Bone marrow (tissue), 2 donors: ENCODE measurements at regions not wholly inside any gene's neighbourhood (a gene's known extent, or its start where the extent isn't known, plus 50 kb on each side); places are given as distances from the start of the nearest gene placed in this dataset.

Experiments used
- DNase-seq, 2 donors: peaks; one replicate each; lab custom pipeline; 2025; lab: John Stamatoyannopoulos, UW

DNA sequence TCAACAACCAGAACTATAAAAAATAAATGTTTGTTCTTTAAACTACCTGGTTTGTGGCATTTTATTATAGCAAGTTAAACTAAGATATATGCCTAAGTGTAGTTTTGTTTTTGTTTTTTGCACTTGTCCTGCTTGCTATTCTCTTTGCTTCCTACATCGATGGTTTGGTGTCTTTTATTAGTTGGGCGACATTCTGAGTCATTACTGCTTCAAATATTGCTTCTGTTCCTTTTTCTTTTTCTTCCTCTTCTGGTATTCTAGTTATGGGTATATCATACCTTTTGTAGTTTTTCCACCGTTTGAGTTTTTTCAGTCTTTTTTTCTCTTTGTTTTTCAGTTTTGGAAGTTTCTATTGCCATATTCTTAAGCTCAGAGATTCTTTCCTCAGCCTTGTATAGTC, 86.9 kb downstream of the MACIR start:
- DNase-seq = no peak

DNA sequence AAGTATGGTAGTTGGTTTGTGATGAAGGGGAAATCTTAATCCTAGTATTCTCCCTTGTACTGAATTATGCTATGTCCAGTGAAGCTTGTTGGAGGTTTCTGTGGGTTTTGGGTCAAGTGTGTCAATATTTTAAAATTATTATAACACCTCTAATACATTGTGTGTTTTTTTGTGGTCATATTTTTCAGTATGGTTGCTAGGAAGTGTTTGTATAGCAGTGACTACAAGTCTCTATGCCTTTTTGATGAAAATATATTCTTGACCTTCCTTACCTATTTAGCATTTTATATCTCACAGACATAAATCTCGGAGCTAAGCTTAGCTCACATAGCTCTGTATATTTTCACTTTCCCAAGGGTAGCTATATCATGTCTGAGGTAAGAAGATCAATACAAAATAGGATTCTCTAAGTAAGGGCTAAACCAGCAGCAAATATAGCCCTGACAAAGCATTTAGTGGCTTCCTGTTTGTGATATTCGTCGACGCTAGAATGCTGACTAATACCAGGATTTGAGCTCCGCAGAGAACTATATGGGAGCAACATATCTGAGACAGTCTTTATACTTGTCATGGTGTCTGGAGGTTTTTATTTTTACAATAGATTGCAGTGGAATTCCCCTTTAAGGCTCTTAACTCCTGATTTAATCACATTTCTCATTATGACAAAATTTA, 82.3 kb downstream of the MACIR start:
- peak in 1 of 2 donors; percentile 51 for DNase-seq

DNA sequence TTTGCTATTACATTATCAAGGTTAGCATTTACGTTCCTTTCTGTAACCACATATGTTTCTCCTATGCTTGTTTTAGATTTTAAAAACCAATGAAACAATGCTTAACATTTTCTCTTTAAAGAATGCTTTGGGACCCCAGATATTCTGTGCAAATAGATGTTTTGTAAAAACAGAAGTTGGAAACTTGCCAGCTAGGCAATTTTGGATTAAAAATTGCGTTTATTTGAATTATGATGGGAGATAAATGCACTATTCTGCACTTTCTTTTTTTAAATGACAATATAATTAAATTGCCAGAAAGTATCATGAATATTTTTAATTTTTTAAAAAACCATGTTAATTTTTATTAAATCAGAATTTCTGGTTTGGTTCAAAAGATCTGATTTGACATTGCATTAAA, 81.6 kb downstream of the MACIR start:
- DNase-seq = no peak

DNA sequence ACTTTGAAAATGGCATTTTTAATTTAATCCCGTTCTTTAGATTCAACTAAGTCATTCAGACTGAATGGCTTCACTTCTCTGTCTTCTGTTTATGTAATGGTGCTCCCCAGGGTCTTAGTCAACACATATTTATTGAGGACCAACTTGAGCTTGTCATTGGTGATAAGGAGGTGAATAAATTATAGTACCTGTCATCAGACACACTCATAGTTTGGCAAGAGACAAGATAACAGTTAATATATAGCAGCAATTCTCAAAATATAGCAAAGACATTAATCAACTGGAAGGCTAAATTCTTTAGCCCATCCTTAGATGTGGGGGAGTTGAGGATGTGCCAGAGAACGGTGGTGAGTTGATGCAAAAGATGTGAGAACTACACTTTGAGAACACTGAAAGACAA, 78.4 kb downstream of the MACIR start:
- no peak for DNase-seq

DNA sequence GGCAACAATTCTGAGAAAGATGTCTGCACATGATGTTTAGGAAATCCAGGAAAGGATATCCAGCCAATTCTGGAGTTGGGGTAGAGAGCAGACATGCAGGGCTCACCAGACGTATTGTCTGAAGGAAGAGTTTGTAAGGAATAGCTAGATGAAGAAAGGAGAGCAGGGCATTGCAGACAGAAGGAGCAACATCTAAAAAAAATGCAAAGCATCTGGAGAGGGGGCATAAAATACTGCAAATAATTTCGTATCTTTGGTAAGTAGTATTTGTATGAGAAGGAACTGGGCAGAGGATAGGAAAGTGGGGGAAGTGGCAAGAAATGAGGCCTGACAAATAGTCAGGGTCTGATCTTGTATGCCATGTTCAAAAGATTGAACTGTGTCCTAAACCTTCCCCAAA, 74.8 kb downstream of the MACIR start:
- no peak for DNase-seq

DNA sequence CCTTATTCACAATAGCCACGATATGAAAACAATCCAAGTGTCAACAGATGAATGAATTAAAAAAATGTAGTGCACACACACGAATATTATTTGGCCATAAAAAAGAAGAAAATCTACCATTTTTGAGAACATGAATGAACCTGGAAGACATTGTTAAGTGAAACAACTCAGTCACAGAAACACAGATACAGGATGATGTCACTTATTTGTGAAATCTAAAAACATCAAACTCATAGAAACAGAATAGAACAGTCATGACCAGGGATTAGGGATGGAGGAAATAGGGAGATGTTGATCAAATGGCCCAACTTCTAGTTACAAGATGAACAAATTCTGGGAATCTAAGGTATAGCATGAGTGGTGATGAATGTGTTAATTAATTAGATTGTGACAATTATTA, 72.3 kb downstream of the MACIR start:
- no peak for DNase-seq
